WI38 (cell line): ENCODE measurements at regions not wholly inside any gene's neighbourhood (a gene's known extent, or its start where the extent isn't known, plus 50 kb on each side); places are given as distances from the start of the nearest gene placed in this dataset.

Experiments
- H3K4me3 ChIP-seq: 2 replicates; pipeline ENCODE4 v1.5.1; 2011; ENCODE audit warnings: low read depth, mild to moderate bottlenecking, control low read depth, low read length
- TF ChIP-seq, protein P1 (sequence below): IDR thresholded peaks from 2 replicates; pipeline ENCODE4 v1.5.1; 2012; ENCODE audit warnings: low read depth, mild to moderate bottlenecking, control low read depth, low read length

DNA sequence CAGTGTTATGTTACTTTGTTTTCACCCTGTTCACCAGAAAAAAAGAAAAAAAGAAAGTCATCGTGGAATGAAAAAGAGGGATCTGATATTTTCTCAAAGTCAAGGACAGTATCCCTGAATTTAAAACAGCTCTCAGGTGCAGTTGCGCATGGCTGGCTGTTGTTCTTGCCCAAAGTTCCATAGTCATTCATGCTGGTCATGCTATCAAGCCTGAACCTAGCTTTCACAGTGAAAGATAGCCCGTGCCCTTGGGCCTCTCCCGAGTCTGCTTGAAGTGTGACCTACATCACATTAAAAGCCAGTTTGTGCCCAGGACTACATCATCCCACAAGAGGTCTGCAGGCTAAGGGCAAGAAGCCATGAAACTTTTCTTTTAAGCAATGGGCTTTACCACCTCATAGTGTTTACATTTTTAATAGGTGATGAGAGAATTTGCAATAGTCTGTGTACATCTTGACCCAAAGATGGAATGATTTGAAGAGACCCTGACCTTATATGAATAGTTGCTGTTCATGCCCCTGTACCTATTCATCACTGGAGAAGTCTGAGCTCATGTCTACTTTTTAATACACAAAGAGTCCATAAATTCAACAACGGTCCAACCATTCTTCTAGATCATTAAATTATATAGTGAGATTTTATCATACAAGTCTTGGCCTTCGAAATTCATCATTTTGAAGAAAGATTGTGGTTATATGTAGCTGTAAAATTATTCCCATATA lies 522.5 kb upstream of the MCTP2 start:
- TF ChIP-seq, protein P1, sequence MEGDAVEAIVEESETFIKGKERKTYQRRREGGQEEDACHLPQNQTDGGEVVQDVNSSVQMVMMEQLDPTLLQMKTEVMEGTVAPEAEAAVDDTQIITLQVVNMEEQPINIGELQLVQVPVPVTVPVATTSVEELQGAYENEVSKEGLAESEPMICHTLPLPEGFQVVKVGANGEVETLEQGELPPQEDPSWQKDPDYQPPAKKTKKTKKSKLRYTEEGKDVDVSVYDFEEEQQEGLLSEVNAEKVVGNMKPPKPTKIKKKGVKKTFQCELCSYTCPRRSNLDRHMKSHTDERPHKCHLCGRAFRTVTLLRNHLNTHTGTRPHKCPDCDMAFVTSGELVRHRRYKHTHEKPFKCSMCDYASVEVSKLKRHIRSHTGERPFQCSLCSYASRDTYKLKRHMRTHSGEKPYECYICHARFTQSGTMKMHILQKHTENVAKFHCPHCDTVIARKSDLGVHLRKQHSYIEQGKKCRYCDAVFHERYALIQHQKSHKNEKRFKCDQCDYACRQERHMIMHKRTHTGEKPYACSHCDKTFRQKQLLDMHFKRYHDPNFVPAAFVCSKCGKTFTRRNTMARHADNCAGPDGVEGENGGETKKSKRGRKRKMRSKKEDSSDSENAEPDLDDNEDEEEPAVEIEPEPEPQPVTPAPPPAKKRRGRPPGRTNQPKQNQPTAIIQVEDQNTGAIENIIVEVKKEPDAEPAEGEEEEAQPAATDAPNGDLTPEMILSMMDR = no peak
- no peak overlapping the region for H3K4me3 ChIP-seq

DNA sequence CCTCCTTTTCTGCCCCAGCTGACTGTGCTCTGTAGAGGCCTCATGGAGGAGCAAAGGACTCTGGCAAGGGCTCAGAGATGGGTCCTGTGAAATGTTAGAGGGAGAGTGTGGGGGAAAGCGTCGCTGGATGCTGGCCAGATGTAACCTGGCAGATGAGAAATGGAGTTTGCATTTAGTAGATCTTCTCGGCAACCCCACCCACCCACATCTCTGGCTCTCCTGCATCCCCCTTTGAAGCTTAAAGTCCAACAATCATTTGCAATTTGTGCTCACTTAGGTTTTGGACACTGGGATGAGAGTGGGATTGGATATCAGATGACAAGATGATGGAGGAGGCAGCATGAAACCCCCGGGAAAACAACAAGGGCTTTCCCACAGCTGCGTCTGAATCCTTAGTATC lies 523.6 kb upstream of the MCTP2 start:
- TF ChIP-seq, protein P1 = no peak
- H3K4me3 ChIP-seq = no peak overlapping the region

DNA sequence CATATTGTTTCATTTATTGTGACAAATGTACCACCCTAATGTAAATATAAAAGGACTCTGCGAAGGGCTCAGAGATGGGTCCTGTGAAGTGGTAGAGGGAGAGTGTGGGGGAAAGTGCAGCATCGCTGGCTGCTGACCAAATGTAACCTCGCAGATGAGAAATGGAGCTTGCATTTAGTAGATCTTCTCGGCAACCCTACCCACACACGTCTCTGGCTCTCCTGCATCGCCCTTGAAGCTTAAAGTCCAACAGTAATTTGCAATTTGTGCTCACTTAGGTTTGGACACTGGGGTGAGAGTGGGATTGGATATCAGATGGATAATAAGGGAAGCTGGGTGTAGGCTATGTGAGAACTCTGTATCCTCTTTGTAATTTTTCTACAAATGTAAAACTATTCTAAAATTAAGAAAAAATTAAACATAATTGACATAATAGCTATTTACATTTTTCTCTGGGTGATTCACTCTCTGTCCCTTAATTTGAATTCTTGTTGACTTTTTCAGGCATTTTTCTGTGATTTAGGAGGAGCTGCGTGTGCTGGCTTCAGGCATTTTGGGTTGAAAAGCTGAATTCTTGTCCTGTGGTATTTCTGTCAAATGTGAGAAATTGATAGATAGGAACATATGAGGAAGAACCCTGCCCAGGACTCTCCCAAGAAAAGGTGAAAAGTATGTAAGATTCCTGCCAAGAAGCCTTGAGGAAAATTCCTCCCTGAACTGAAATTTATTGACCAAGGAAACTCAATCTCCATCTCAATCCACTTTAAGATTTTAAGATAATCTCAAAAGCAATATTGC lies 524.7 kb upstream of the MCTP2 start:
- H3K4me3 ChIP-seq = no peak overlapping the region
- TF ChIP-seq, protein P1 = no peak

DNA sequence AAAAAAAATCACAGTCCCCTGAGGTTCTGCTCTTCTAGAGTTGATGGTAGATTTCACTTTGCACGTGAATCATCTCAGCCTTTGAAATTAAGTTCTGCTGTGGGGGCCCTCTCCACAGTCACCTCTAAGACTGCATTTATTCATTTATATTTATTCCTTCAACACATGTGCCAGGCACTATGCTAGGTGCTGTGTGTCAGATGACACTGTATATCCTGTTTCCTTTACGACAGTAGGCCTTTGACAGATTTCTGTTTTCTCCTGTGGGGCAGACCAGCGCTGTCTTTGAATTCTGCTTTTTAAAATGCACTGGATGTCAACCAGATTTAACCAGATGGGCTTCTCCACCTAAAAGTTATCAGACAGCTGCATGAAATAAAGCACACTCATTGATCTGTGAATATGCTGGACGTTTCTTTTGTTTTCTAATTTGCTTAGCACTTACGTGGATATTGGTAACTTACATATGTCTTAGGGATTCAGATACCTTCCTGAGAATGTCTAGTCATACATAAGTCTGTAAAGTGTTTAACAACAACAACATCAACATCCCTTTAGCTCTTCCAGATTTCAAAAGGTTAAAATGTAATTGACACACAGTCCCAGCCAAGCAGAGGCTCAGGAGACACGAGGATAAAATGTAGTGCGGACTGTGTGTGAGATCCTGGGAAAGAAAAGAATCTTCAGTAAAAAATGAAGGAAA lies 525.5 kb upstream of the MCTP2 start:
- TF ChIP-seq, protein P1 = no peak
- no peak overlapping the region for H3K4me3 ChIP-seq

DNA sequence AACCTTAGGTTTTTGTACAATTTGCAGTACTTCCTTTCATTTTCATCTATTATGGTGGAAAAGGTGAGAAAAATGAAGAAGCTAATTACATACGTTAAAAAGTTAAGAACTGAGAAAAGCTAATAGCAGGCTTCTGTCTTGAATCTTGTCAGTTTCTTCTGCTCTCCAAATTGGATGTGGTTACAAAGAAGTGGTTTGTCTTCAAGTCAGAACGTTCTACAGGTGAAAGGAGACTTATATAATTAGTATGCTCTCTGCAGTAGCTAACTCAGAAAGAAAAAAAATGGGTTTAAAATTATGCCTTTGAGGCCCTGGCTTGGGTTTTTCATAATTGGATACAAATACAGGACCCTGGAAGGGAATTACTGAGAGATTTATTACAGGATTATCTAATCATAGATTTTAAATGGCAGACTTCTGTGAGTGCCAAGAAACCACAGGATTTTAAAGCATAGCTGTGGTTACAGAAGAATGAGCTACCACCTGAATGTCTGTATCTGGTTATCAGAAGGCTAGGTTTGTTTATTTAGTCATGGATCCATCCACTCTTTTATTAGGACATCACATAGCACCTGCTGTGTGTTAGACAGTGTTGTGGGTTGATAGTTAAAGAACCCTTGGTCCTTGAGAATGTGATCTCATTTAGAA lies 528.1 kb upstream of the MCTP2 start:
- TF ChIP-seq, protein P1 = no peak
- no peak overlapping the region for H3K4me3 ChIP-seq

DNA sequence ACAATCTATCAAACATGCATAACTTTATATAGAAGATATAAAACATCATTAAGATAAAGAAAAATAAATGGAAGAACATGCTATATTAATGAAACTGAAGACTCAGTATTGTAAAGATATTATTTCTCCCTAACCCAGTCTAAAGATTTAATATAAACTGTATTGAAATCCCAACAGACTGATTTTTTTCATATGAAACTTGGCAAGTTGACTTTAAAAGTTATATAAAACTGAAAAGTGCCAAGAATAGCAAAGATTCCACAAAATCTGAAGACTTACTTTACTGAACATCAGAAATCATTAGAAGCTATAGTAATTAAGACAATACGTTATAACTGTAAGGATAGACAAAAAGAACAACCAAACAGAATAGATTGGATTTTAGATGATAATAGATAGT lies 531.3 kb upstream of the MCTP2 start:
- H3K4me3 ChIP-seq = no peak overlapping the region
- TF ChIP-seq, protein P1 = no peak
